Trophoblast cell (in vitro differentiated cells and primary cell): ENCODE measurements at regions not wholly inside any gene's neighbourhood (a gene's known extent, or its start where the extent isn't known, plus 50 kb on each side); places are given as distances from the start of the nearest gene placed in this dataset.
A peak's percentile ranks its signal among the peaks of the same experiment; 100 is the strongest.

Experiments
- DNase-seq, 2 donors: peaks; one replicate each; pipeline ENCODE4 v3.0.0-alpha.2; 2016
- H2AFZ ChIP-seq: 2 replicates; pipeline ENCODE4 v1.6.1; 2013; ENCODE audit warnings: low read length, moderate library complexity, mild to moderate bottlenecking; ENCODE audit not compliant: insufficient read depth, poor library complexity
- H2AK5ac ChIP-seq: 2 replicates; pipeline ENCODE4 v1.6.1; 2013; ENCODE audit warnings: mild to moderate bottlenecking, low read length
- H2BK120ac ChIP-seq: 2 replicates; pipeline ENCODE4 v1.6.1; 2013; ENCODE audit warnings: low read length, mild to moderate bottlenecking, moderate library complexity; ENCODE audit not compliant: insufficient read depth, poor library complexity
- H2BK12ac ChIP-seq: 2 replicates; pipeline ENCODE4 v1.6.1; 2013; ENCODE audit warnings: mild to moderate bottlenecking, low read length, moderate library complexity
- H2BK5ac ChIP-seq: 2 replicates; pipeline ENCODE4 v1.6.1; 2013; ENCODE audit warnings: low read length, low read depth, moderate library complexity, mild to moderate bottlenecking; ENCODE audit not compliant: poor library complexity
- H3K14ac ChIP-seq: 2 replicates; pipeline ENCODE4 v1.6.1; 2013; ENCODE audit warnings: mild to moderate bottlenecking, low read length
- H3K18ac ChIP-seq: 2 replicates; pipeline ENCODE4 v1.6.1; 2013; ENCODE audit warnings: mild to moderate bottlenecking, low read length
- H3K23ac ChIP-seq: 2 replicates; pipeline ENCODE4 v1.6.1; 2013; ENCODE audit warnings: low read length
- H3K27ac ChIP-seq: 2 replicates; pipeline ENCODE4 v1.5.1; 2013; ENCODE audit warnings: low read depth, mild to moderate bottlenecking, inconsistent platforms, low read length, moderate library complexity
- H3K27me3 ChIP-seq: 2 replicates; pipeline ENCODE4 v1.6.1; 2013; ENCODE audit warnings: inconsistent platforms, mild to moderate bottlenecking, low read length, moderate library complexity; ENCODE audit not compliant: insufficient read depth
- H3K36me3 ChIP-seq, 2 experiments: 1 replicate in 1 of 2; 2 replicates in 1 of 2; pipeline ENCODE4 v1.6.1; 2013; ENCODE audit warnings: low read length in 2 of 2, mild to moderate bottlenecking in 2 of 2, moderate library complexity in 1 of 2; ENCODE audit not compliant: insufficient read depth in 2 of 2, control insufficient read depth in 1 of 2
- H3K4ac ChIP-seq: 2 replicates; pipeline ENCODE4 v1.6.1; 2013; ENCODE audit warnings: low read depth, mild to moderate bottlenecking, low read length, moderate library complexity
- H3K4me1 ChIP-seq, 2 experiments: 1 replicate in 1 of 2; 2 replicates in 1 of 2; pipeline ENCODE4 v1.6.1; 2013; ENCODE audit warnings: low read length in 2 of 2, mild to moderate bottlenecking in 2 of 2, moderate library complexity in 1 of 2; ENCODE audit not compliant: insufficient read depth in 2 of 2, control insufficient read depth in 1 of 2
- H3K4me2 ChIP-seq: 2 replicates; pipeline ENCODE4 v1.6.1; 2013; ENCODE audit warnings: inconsistent platforms, mild to moderate bottlenecking, low read length, moderate library complexity
- H3K4me3 ChIP-seq: 2 replicates; pipeline ENCODE4 v1.5.1; 2013; ENCODE audit warnings: mild to moderate bottlenecking, low read depth, low read length, inconsistent platforms
- H3K79me1 ChIP-seq: one replicate; pipeline ENCODE4 v1.6.1; 2013; ENCODE audit warnings: low read length
- H3K79me2 ChIP-seq: 2 replicates; pipeline ENCODE4 v1.6.1; 2013; ENCODE audit warnings: low read length, mild to moderate bottlenecking; ENCODE audit not compliant: control insufficient read depth, insufficient read depth, poor library complexity
- H3K9ac ChIP-seq: 2 replicates; pipeline ENCODE4 v1.6.1; 2013; ENCODE audit warnings: mild to moderate bottlenecking, low read length
- H3K9me3 ChIP-seq: 2 replicates; pipeline ENCODE4 v1.6.1; 2013; ENCODE audit warnings: low read depth, mild to moderate bottlenecking, control low read depth, inconsistent platforms, low read length; ENCODE audit not compliant: insufficient read depth
- H4K12ac ChIP-seq: 2 replicates; pipeline ENCODE4 v1.6.1; 2013; ENCODE audit warnings: low read depth, mild to moderate bottlenecking, low read length, moderate library complexity
- H4K8ac ChIP-seq: 2 replicates; pipeline ENCODE4 v1.6.1; 2013; ENCODE audit warnings: low read depth, mild to moderate bottlenecking, low read length, moderate library complexity
- H4K91ac ChIP-seq: one replicate; pipeline ENCODE4 v1.6.1; 2013; ENCODE audit warnings: low read depth, mild to moderate bottlenecking, low read length, moderate library complexity
- WGBS: extraction: QIAGEN DNeasy Blood & Tissue Kit; methylation state at CpG from one replicate; pipeline ENCODE4 v1.1.7; 2013; ENCODE audit warnings: missing lambda C conversion rate; ENCODE audit not compliant: insufficient read length, insufficient coverage; ENCODE audit errors: extremely low coverage; 5-methylcytosine and 5-hydroxymethylcytosine counted together

GRCh38 chr7:68176974-68177373 is 1180.3 kb downstream of the TYW1 start:
- no peak overlapping the region for H3K23ac ChIP-seq
- no peak overlapping the region for H3K27ac ChIP-seq
- H3K9ac ChIP-seq = no peak overlapping the region
- no peaks in the 10 kb centered on the region for H3K4me1 ChIP-seq
- no peak overlapping the region for H2AFZ ChIP-seq
- H4K12ac ChIP-seq = no peak overlapping the region
- WGBS = no CpG with 5 or more reads among the region's 9 CpGs
- H4K91ac ChIP-seq = no peak overlapping the region
- no peak overlapping the region for H2BK5ac ChIP-seq
- no peak overlapping the region for H3K4ac ChIP-seq
- H3K9me3 ChIP-seq = no peaks in the 10 kb centered on the region
- no peaks in the 10 kb centered on the region for H3K36me3 ChIP-seq
- no peak overlapping the region for H2BK120ac ChIP-seq
- H3K27me3 ChIP-seq = no peaks in the 10 kb centered on the region
- H3K14ac ChIP-seq = no peak overlapping the region
- no peak overlapping the region for H3K4me3 ChIP-seq
- no peak overlapping the region for H3K18ac ChIP-seq
- peak; percentile 16 to 74 for DNase-seq
- no peak overlapping the region for H2BK12ac ChIP-seq
- no peaks in the 10 kb centered on the region for H3K79me1 ChIP-seq
- no peaks in the 10 kb centered on the region for H3K79me2 ChIP-seq
- H4K8ac ChIP-seq = no peak overlapping the region
- no peak overlapping the region for H3K4me2 ChIP-seq
- H2AK5ac ChIP-seq = no peak overlapping the region

GRCh38 chr7:68180761-68181160 is 1184.1 kb downstream of the TYW1 start:
- no peaks in the 10 kb centered on the region for H3K36me3 ChIP-seq
- no CpG with 5 or more reads among the region's 5 CpGs for WGBS

GRCh38 chr7:68183176-68183575 is 1186.5 kb downstream of the TYW1 start:
- Histone ChIP-seq H2AFZ (no peak overlapping the region), H2BK120ac (no peak overlapping the region), H3K79me1 (no peaks in the 10 kb centered on the region), H3K4me1 (peaks cover 0 to 2% of the 10 kb centered on the region in 2 experiments), H2AK5ac (no peak overlapping the region), H3K4me2 (no peak overlapping the region), H3K14ac (no peak overlapping the region), H4K8ac (no peak overlapping the region), H3K27ac (no peak overlapping the region), H3K23ac (no peak overlapping the region), H2BK12ac (no peak overlapping the region), H3K4me3 (no peak overlapping the region), H3K4ac (no peak overlapping the region), H2BK5ac (no peak overlapping the region), H3K27me3 (no peaks in the 10 kb centered on the region), H3K36me3 (no peaks in the 10 kb centered on the region), H4K12ac (no peak overlapping the region), H4K91ac (no peak overlapping the region), H3K18ac (no peak overlapping the region), H3K79me2 (no peaks in the 10 kb centered on the region), H3K9me3 (no peaks in the 10 kb centered on the region), H3K9ac (no peak overlapping the region)
- no CpG with 5 or more reads among the region's 6 CpGs for WGBS
- no peak for DNase-seq

More at GRCh38 chr7:68180761-68181160, 1184.1 kb downstream of the TYW1 start:
- no peak overlapping the region for H3K14ac ChIP-seq
- H2AK5ac ChIP-seq = no peak overlapping the region
- H4K91ac ChIP-seq = no peak overlapping the region
- H3K27ac ChIP-seq = no peak overlapping the region
- H2BK120ac ChIP-seq = no peak overlapping the region
- DNase-seq = no peak
- no peak overlapping the region for H3K9ac ChIP-seq
- no peaks in the 10 kb centered on the region for H3K79me1 ChIP-seq
- no peaks in the 10 kb centered on the region for H3K27me3 ChIP-seq
- no peaks in the 10 kb centered on the region for H3K4me1 ChIP-seq
- no peak overlapping the region for H3K4me3 ChIP-seq
- no peak overlapping the region for H3K4ac ChIP-seq
- no peak overlapping the region for H3K23ac ChIP-seq
- no peak overlapping the region for H2AFZ ChIP-seq
- no peak overlapping the region for H4K12ac ChIP-seq
- no peak overlapping the region for H3K4me2 ChIP-seq
- H2BK12ac ChIP-seq = no peak overlapping the region
- no peaks in the 10 kb centered on the region for H3K9me3 ChIP-seq
- no peak overlapping the region for H2BK5ac ChIP-seq
- no peak overlapping the region for H4K8ac ChIP-seq
- no peak overlapping the region for H3K18ac ChIP-seq
- no peaks in the 10 kb centered on the region for H3K79me2 ChIP-seq

- Histone ChIP-seq H3K9me3 (no peaks in the 10 kb centered on the region), H3K36me3 (no peaks in the 10 kb centered on the region), H2BK12ac (no peak overlapping the region), H3K18ac (no peak overlapping the region), H2BK5ac (no peak overlapping the region), H3K4ac (no peak overlapping the region), H4K12ac (no peak overlapping the region), H2AFZ (no peak overlapping the region), H4K8ac (no peak overlapping the region), H3K14ac (no peak overlapping the region), H3K27ac (no peak overlapping the region), H4K91ac (no peak overlapping the region), H2BK120ac (no peak overlapping the region), H3K4me1 (peaks cover 0 to 2% of the 10 kb centered on the region in 2 experiments), H3K79me1 (no peaks in the 10 kb centered on the region), H3K23ac (no peak overlapping the region), H3K27me3 (no peaks in the 10 kb centered on the region), H2AK5ac (no peak overlapping the region), H3K4me2 (no peak overlapping the region), H3K79me2 (no peaks in the 10 kb centered on the region), H3K9ac (no peak overlapping the region), H3K4me3 (no peak overlapping the region)
- DNase-seq = no peak
- WGBS = no CpG with 5 or more reads among the region's 16 CpGs
These were observed 1189.2 kb downstream of the TYW1 start for GRCh38 chr7:68185631-68186456.
